ENCODE measurements at regions not wholly inside any gene's neighbourhood (a gene's known extent, or its start where the extent isn't known, plus 50 kb on each side); places are given as distances from the start of the nearest gene placed in this dataset.

GRCh38 chr7:42332605-42333222, 95.7 kb upstream of the GLI3 start:
- Histone ChIP-seq H3K9me2 (replicated peaks; ENCODE audit: insufficient read depth, low read length) (no peaks in the 10 kb centered on the region), H3K4me2 (ENCODE audit: low read depth, low read length, poor library complexity, severe bottlenecking) (no peak overlapping the region), H4K20me1 (ENCODE audit: low read depth, low read length) (no peaks in the 10 kb centered on the region), H3K79me2 (ENCODE audit: insufficient read depth, low read length) (no peaks in the 10 kb centered on the region), H3F3A (ENCODE audit: insufficient read depth) (no peaks in the 10 kb centered on the region), H3K27ac (ENCODE audit: low read depth, low read length) (no peak overlapping the region), H3K36me3 (ENCODE audit: low read length) (no peaks in the 10 kb centered on the region), H3K4me3 (ENCODE audit: insufficient read depth, low read length, poor library complexity, severe bottlenecking) (no peak overlapping the region), H3K9me3 (ENCODE audit: insufficient read depth, low read length) (no peaks in the 10 kb centered on the region), H2AFZ (ENCODE audit: low read depth, low read length, severe bottlenecking) (no peak overlapping the region), H3K9ac (ENCODE audit: low read length) (no peak overlapping the region), H3K27me3 (ENCODE audit: low read length) (no peaks in the 10 kb centered on the region)
- no peak for TF ChIP-seq EZH2phosphoT487 (conservative IDR thresholded peaks at IDR 0.05; ENCODE audit: low read length)
- TF ChIP-seq, protein P1, sequence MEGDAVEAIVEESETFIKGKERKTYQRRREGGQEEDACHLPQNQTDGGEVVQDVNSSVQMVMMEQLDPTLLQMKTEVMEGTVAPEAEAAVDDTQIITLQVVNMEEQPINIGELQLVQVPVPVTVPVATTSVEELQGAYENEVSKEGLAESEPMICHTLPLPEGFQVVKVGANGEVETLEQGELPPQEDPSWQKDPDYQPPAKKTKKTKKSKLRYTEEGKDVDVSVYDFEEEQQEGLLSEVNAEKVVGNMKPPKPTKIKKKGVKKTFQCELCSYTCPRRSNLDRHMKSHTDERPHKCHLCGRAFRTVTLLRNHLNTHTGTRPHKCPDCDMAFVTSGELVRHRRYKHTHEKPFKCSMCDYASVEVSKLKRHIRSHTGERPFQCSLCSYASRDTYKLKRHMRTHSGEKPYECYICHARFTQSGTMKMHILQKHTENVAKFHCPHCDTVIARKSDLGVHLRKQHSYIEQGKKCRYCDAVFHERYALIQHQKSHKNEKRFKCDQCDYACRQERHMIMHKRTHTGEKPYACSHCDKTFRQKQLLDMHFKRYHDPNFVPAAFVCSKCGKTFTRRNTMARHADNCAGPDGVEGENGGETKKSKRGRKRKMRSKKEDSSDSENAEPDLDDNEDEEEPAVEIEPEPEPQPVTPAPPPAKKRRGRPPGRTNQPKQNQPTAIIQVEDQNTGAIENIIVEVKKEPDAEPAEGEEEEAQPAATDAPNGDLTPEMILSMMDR (IDR thresholded peaks at IDR 0.05; ENCODE audit: insufficient read depth, low read length, poor library complexity, severe bottlenecking) = no peak

DNA sequence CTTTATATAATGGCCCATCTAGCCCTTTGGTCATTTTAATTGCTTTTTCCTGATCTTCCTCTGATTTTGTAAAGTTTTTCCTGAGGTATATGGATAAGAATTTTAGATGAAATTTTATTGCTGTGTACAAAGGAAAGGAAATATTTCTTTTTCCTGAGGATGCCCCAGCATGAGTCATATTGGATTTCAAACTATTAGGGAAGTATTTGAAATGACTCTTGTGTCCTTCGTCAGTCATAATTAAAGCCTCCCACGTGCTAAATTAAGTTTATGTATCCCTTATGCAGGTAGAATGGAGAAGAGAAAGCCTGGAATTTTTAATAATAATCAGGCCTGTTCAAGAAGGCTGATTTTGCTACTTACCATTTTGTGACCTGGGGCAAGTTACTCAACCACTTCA, 82.6 kb upstream of the GLI3 start:
- Histone ChIP-seq H3K9me3 (ENCODE audit: insufficient read depth, low read length) (no peaks in the 10 kb centered on the region), H3K27ac (ENCODE audit: low read depth, low read length) (no peak overlapping the region), H3K27me3 (ENCODE audit: low read length) (no peaks in the 10 kb centered on the region), H3K9ac (ENCODE audit: low read length) (no peak overlapping the region), H4K20me1 (ENCODE audit: low read depth, low read length) (no peaks in the 10 kb centered on the region), H3F3A (ENCODE audit: insufficient read depth) (no peaks in the 10 kb centered on the region), H3K36me3 (ENCODE audit: low read length) (no peaks in the 10 kb centered on the region), H2AFZ (ENCODE audit: low read depth, low read length, severe bottlenecking) (no peak overlapping the region), H3K4me2 (ENCODE audit: low read depth, low read length, poor library complexity, severe bottlenecking) (no peak overlapping the region), H3K79me2 (ENCODE audit: insufficient read depth, low read length) (no peaks in the 10 kb centered on the region), H3K9me2 (replicated peaks; ENCODE audit: insufficient read depth, low read length) (no peaks in the 10 kb centered on the region; the same call in 1 of the 2 replicates), H3K4me3 (ENCODE audit: insufficient read depth, low read length, poor library complexity, severe bottlenecking) (no peak overlapping the region)
- TF ChIP-seq, protein P1 (IDR thresholded peaks at IDR 0.05; ENCODE audit: insufficient read depth, low read length, poor library complexity, severe bottlenecking) = no peak
- TF ChIP-seq EZH2phosphoT487 (conservative IDR thresholded peaks at IDR 0.05; ENCODE audit: low read length) = no peak

- no peaks in the 10 kb centered on the region for H3F3A ChIP-seq (ENCODE audit: insufficient read depth)
- no peak overlapping the region for H3K4me3 ChIP-seq (ENCODE audit: insufficient read depth, low read length, poor library complexity, severe bottlenecking)
- no peak overlapping the region for H2AFZ ChIP-seq (ENCODE audit: low read depth, low read length, severe bottlenecking)
- no peaks in the 10 kb centered on the region for H3K9me3 ChIP-seq (ENCODE audit: insufficient read depth, low read length)
- H3K4me2 ChIP-seq (ENCODE audit: low read depth, low read length, poor library complexity, severe bottlenecking) = no peak overlapping the region
- TF ChIP-seq, protein P1 (IDR thresholded peaks at IDR 0.05; ENCODE audit: insufficient read depth, low read length, poor library complexity, severe bottlenecking) = no peak
- TF ChIP-seq EZH2phosphoT487 (conservative IDR thresholded peaks at IDR 0.05; ENCODE audit: low read length) = no peak
- H3K79me2 ChIP-seq (ENCODE audit: insufficient read depth, low read length) = no peaks in the 10 kb centered on the region
- no peaks in the 10 kb centered on the region; the same call in 1 of the 2 replicates for H3K9me2 ChIP-seq (replicated peaks; ENCODE audit: insufficient read depth, low read length)
- no peak overlapping the region for H3K27ac ChIP-seq (ENCODE audit: low read depth, low read length)
- H4K20me1 ChIP-seq (ENCODE audit: low read depth, low read length) = no peaks in the 10 kb centered on the region
- no peak overlapping the region for H3K9ac ChIP-seq (ENCODE audit: low read length)
- no peaks in the 10 kb centered on the region for H3K36me3 ChIP-seq (ENCODE audit: low read length)
- no peaks in the 10 kb centered on the region for H3K27me3 ChIP-seq (ENCODE audit: low read length)
Observed at GRCh38 chr7:42315631-42316030, 78.6 kb upstream of the GLI3 start.

Measured in SU-DHL-6 (cell line).